Right ventricle myocardium superior (tissue), 1 donor: ENCODE measurements at regions not wholly inside any gene's neighbourhood (a gene's known extent, or its start where the extent isn't known, plus 50 kb on each side); places are given as distances from the start of the nearest gene placed in this dataset.
"Not testable (repeated sequence)": the region's sequence is repeated elsewhere in the genome, so short reads cannot be mapped to it uniquely, and the experiment has no call there.

Experiments used
- ATAC-seq: fragments of 200-7000 bp; cut with Tn5 transposase; one replicate; pipeline ENCODE4 v1.9.1; 2020; ENCODE audit warnings: mild to moderate bottlenecking; ENCODE audit not compliant: poor library complexity
- DNase-seq: peaks from one replicate; pipeline ENCODE4 v3.0.0-alpha.2; 2020
- intact Hi-C: fragments of 100-400 bp; cut with DNase I; formaldehyde crosslinking; loops from one replicate; pipeline ENCODE4 v1.11.2; 2022
- donor health status: DM: no; HTN: yes; CAD: no; lungs with severe emphysema.

DNA sequence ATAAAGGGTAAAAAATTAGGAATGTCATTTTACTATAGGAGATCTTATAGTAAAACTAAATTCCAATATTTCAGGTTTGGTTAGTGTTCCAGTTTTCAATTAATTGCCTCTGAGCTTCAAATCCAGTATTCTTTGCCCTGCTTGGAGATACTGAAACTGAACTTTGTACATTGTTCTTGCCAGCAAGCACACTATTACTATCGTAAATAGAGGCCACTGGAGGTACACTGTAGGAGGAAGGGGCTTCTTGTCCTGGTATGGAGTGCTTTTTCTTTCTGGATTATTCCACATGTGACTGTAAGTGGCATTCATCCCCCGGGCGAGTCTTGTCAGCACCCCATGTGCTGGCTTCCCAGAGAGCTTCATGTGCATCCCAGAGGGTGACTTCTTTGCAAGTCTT is 234.7 kb upstream of the PTPRZ1 start:
- no peak for DNase-seq
- intact Hi-C loops: no loop called here
- no peak for ATAC-seq

DNA sequence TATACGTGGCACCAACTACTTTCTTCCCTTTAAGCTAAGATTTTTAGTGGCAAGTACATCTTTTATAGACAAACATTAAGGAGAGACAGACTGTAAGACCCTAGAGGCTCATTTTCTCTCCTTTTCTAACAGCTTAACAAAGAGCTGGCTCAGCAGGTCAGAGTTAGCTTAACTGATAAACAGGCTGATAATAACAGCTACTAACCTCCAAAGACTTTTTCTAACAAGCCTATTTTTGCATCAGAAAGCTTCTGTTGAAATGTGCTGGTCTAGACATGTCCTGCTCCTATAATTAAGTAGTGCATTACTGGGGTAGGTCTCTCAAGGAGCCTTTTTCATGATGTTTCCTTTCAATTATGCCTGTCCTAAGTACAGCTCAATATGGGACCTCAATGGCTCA is 238.2 kb upstream of the FAM3C start:
- no peak for ATAC-seq
- intact Hi-C loops: no loop called here
- no peak for DNase-seq

DNA sequence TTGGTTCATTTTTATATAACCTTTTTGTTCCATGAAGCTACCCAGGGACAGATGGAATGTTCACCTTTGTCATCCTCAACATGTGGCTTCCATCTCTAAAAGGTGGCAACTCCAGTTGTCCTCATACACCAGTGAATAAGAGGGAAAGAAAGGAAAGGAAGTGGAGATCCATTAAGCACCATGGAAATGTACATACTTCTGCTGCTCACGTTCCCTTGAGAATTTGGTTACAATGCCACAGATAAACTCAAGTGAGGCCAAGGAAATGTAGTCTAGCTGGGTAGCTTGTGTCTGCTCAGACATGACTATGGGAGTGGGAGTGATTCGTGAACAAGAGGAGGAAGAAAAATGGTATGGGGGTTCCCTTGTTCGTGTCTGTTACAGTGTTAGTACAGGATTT is 237.1 kb upstream of the FAM3C start:
- intact Hi-C loops: no loop called here
- ATAC-seq (no peak), DNase-seq (no peak)

DNA sequence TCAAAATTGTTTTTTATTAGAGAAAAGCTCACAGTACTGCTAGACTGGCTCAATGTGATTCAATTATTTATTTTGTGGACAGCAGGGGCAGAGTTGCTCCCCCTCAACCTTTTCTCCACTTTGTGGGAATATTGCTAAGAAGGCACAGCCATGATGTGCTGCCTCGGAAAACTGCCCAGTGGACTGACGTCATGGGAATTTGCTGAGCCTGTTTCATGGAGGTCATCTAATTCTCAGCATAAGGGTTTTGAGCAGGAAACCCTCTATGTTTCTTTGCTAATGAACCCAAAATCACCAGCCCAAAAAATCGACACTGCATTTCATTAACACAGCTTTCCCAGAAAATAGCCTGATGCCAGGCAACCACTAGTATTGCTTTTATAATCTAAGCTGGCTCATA is 228.8 kb upstream of the FAM3C start:
- peak; percentile 69 for DNase-seq
- intact Hi-C loops: no loop called here
- ATAC-seq: peak; percentile 57

DNA sequence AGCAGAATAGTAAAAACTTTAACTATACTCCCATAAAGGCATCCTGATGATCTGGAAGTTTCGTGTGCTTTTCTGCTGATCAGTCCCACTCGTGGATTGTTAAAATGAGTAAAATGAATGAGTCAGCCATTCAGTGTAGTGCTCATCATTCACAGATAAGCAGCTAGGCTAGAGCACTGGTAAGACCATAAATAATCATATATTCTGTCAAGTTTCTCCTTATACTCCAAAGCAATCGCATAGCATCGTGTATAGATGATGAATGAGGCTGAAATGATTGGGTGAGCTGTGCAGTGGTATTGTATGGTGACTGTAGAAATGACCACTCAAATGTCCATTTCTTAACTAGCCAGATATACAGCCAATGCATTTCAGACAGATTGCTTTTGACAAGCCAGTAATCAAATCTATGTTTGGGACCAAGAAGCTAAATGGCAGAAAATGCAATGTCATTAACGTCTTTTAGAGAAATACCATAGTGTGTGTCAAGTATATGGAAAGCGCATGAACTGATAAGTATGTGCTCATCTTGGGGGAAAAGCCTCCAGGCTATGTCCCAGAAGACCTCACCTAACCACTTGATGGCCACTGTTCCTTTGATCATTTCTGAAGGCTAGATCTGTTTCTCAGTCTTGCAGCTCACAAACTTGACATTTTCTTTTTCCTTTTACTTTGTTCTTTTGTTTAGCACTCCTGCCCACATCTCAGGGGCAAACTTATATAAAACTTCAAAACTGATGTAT is 227.2 kb upstream of the FAM3C start:
- intact Hi-C loops: no loop called here
- no peak for DNase-seq
- no peak for ATAC-seq

DNA sequence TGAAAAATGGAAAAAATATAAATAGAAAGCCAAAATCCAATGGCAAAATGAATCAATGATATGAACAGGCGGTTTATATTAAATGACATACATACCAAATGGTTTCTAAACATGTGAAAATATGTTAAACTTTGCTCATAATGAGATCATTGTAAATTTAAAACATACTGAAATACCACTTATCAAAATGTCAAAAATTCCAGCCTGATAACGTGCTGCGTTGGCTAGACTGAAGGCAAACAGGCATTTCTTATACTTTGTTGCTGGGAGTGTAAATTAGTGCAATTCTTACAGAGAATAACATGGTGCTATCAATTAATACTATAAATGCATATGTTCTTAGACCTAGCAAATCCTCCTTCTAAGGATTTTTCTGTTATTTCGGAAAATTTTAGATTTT is 225.8 kb upstream of the FAM3C start:
- ATAC-seq: no peak
- intact Hi-C loops: no loop called here
- no peak for DNase-seq

DNA sequence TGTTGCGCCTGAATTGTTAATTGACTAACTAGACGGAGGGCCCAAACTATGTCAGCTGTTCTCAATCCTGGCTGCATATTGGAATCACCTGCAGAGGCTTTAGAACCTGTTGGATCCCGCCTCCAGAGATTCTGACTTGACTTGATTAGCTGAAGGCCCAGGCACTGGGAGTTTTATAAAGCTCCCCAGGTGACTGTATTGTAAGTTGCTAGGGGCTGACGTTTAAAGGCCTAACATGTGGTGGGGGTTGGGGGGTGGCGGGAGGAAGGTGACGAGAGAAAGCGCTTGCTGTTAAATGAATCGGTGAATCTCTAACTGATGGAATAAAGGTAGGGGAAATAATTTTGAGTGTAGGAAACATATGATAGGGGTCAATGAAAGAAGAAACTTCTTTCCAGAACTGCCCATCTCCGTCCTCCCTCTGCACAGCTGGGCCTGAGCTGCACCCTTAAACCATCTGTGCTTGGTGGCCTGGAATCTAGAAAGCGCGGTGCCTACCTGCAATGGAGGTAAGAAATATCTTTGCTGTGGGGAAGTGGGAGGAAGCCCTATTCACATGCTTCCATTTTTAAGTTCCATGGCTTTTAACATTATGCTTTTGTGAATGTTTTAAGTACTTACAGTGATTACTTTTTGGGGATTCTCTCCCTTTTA is 225.0 kb upstream of the FAM3C start:
- DNase-seq (no peak), ATAC-seq (no peak)
- intact Hi-C loops: no loop called here

DNA sequence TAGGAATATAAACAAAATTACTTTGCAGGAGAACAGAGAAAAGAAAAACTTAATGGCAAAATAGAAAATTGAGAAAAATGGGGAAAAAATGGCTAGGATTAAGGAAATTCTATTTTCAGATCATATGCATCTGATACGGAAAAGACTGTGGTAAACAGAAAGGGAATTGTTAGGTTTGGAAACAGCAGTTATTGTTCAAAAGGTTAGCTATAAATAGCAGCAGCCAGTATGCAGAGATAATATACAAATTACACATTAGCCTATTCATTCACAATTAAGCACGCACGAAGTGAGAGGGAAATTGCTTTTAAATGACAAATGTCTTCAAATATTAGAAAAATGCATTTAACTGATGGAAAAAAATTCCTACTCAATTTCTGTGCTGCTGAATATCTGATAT is 224.1 kb upstream of the FAM3C start:
- ATAC-seq (no peak), DNase-seq (no peak)
- intact Hi-C loops: no loop called here

DNA sequence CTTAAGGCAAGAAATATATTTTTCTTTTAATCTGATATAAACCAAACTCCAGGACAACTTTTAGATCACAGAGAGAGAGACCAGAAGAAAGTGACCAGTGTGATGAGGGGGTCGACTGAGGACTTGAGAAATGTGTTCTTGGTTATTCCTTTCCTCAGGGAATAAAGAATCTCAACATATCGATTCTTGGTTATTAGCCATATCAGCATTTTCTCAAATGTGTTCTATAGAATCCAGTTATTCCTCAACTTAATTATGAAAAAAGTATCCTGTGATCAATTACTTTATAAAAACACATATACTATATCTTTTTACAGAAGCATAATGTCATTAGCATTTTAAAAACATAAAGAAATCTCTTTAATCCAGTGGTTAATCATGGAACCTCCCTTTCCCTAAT is 222.1 kb upstream of the FAM3C start:
- ATAC-seq (no peak), DNase-seq (no peak)
- intact Hi-C loops: no loop called here

DNA sequence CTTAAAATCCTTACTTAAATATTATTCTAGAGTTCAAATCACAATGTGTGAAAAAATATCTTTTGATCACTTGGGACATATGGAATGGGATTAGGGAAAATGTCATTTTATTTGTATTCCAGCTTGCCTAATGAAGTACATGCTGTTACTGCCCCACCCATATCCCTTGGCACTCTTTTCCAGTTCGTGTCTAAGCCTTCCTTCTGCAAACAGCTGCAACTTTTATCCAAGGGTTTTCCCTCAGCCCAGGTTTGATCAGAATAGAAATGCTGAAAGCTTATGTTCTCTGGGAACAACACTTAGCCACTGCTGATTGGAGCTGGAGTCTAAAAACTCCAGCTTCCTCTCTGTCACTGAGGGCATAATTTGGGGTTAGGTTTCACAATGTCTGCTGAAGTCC is 214.1 kb upstream of the FAM3C start:
- intact Hi-C loops: no loop called here
- DNase-seq: no peak
- peak; percentile 67 for ATAC-seq

DNA sequence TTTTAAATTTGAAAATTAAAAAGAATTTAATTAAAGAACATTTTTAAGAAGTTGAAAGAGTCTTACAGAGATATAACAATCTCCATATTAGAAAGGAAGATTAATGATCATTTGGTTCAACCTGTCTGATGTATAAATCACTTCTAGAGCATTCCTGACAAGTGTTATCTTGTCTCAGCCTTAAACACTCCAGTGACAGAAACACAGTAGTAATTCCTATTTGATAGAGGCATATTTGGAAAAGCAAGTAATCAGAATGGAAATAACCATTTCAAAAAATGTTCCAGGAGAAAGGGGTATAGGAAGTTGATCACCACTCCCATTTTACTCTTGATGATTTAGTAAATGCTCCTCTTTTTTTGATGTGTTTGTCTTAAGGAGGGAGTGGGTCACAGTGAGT is 213.1 kb upstream of the FAM3C start:
- intact Hi-C loops: loop anchor here (10.0 kb wide), 1 partner anchor 386 kb away; no protein-coding TSS in a partner anchor
- no peak for ATAC-seq
- DNase-seq: no peak

DNA sequence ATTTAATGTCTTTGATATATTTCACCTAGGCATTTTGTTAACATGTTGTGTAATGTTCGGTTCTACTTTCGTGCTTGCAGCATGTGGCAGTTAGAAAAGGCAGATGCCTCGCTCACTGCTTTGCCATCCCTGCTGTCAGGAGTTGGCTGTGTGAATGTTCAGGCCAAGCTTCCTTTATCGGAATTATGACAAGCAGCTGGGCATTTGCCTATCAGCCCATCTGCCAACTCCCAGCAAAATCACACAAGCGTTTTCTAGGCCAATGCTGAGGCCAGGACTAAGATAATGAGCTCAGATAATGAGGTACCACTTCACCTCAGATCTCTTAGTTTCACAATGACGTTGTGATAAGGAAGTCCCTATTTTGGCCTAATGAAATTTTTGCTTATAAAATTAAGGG is 212.7 kb upstream of the FAM3C start:
- intact Hi-C loops: loop anchor here (10.0 kb wide), 1 partner anchor 386 kb away; no protein-coding TSS in a partner anchor
- ATAC-seq: peak; percentile 40
- DNase-seq: no peak

DNA sequence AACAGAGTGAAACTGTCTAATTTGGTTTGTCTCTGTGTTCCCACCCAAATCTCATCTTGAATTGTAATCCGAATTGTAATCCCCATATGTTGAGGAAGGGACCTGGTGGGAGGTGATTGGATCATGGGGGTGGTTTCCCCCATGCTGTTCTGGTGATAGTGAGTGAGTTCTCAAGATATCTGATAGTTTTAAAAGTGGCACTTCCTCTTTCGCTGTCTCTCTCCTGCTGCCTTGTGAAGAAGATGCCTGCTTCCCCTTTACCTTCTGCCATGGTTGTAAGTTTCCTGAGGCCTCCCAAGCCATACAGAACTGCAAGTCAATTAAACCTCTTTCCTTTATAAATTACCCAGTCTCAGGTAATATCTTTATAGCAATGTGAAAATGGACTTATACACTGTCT is 212.1 kb upstream of the FAM3C start:
- intact Hi-C loops: loop anchor here (10.0 kb wide), 1 partner anchor 387 kb away; no protein-coding TSS in a partner anchor
- not testable (repeated sequence) for ATAC-seq, DNase-seq

DNA sequence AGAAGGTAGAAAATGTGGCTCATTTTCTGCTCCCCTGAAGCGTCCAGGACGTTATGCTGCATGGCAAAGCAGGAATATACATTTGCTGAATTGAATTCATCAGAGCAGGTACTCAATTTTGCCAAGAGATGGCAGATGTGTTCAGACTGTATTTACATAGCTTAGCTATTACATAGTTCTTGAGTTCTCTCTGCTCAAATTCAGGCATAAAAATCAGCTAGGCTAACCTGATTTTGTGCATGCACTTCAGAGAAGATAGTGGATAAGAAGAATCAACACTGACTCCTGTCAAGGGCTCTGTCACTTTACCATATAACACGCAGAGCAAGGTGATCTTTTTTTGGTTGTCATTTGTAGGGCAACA is 209.2 kb upstream of the FAM3C start:
- intact Hi-C loops: loop anchor here (10.0 kb wide), 1 partner anchor 390 kb away; no protein-coding TSS in a partner anchor
- no peak for DNase-seq
- peak; percentile 19 for ATAC-seq

DNA sequence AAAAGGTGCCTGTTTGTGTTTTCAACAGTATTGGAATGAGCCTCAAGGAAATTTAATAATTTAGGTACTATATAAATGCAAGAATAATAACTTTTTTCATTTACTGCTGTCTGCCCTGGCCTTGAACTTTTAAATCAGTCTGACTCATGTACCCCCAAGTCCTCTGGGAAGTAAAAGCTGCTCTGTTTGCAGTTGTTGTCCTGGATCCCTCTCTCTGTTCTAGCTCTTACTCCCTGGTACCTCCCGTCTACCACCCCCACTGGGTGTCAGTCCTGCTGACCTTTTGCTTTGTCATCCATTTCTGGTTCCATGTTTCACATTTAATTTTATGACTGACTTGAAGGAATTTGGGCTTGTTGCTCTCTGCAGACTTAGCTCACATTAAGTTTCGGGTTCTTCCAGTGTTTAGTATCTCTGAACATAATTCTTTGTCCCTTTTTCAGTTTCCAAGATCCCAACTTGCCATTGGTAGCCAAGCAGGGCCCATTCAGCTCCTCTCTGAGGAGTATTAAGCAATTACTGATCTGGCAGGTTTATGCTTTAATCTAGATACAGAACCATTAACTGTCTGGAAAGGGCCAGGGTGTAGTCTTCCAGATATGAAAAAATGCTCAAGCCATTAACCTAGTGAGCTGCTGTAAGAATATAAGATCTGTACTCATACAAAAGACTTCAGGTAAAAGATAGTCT is 208.7 kb upstream of the FAM3C start:
- DNase-seq (no peak), ATAC-seq (peak; percentile 84)
- intact Hi-C loops: loop anchor here (10.0 kb wide), 1 partner anchor 390 kb away; no protein-coding TSS in a partner anchor

DNA sequence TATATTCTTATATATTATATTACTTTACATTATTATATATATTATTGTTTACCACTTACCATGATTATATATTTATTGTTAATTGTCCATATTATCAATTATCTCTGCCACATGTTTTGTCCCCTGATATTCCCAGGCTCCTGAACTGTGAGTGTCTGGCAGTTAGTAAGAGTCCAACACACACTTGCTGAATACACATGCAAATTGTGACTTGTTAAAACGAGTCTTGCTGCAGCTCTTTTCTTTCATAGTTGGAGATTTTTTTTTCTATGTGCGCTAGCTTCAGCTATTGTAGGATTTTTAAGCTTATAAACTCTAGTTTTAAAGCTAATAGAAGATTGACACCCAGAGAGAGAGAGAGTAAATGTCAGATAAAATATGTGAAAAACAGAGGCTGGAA is 207.8 kb upstream of the FAM3C start:
- intact Hi-C loops: loop anchor here (10.0 kb wide), 1 partner anchor 391 kb away; no protein-coding TSS in a partner anchor

DNA sequence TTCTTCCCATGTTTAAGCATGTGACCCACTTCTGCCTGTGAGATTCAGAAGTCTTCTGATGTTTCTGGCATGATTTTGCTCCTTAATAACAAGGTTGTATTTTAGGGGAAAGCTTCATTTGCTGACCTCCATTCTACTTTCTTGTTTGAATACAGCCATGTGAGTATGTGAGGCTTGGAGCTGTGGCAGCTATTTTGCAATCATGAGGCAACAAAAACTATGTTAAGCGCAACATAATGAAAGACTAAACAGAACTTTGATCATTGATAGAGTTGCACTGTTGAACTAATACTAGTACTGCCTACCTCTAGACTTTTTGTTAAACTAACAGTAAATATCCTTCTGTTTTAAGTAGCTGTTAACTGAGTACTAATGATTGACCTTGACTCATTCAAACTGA is 203.8 kb upstream of the FAM3C start:
- intact Hi-C loops: loop anchor here (10.0 kb wide), 1 partner anchor 395 kb away; no protein-coding TSS in a partner anchor
- ATAC-seq (no peak), DNase-seq (no peak)

More for the DNA sequence above, 207.8 kb upstream of the FAM3C start:
- DNase-seq (no peak), ATAC-seq (no peak)

DNA sequence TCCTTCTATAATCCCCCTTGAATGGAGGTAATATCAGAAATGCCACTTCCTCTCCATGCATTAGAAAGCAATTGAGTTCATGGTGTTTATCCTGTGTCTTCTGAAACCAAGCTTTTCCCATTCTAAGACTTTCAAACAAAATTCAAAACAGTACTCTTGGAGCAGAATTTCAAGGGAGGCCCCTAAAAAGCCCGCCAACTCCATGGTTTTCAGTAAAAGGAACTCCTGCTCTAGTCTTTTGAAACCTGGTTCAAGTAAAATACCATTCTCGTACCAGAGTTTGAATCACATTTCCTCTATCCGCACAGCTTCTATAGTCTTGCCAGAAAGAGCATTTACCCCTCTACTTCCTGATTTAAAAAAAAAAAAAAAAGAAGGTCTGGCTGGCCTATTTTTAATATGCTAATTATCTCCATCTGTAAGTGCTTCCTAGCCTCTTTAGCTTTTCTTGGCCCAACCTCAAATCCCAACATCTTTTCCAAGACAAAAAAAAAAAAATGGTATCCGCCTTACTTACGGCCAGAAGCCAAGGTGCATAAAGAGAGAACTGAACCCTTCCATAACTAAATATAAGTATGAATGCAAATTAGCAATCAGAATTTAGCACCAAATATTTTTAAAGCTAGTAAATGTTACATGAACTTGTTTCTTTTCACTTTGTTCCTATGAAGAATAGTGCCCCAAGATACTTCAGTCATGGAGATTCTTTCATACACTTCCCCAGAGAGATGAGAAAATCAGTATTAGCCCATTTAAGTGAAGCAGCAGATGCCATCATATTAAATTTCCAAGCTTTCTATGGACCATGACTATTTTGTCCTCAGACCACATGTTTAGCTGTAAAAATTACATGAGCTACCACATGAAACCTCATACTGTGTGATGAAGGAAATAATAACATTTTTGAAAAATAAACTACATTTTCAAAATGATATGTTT is 199.9 kb upstream of the FAM3C start:
- ATAC-seq: no peak
- intact Hi-C loops: no loop called here
- no peak for DNase-seq

DNA sequence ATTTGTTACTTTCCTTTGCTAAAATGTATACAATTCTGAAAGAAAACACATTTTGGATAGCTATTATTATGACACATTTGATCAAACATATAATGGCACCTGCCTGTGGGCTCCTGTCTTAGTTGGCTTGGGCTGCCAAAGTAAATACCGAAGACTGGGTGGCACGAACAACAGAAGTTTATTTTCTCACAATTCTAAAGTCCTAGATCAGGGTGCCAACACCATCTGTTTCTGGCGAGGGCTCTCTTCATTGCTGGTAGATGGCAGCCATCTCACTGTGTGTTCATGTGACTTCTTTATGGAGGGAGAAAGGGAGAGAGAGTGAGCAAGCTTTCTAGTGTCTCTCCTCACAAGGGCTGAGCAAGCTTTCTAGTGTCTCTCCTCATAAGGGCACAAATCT is 195.8 kb upstream of the FAM3C start:
- DNase-seq (no peak), ATAC-seq (no peak)
- intact Hi-C loops: no loop called here
